Endothelial cell of umbilical vein (primary cell): ENCODE measurements at regions not wholly inside any gene's neighbourhood (a gene's known extent, or its start where the extent isn't known, plus 50 kb on each side); places are given as distances from the start of the nearest gene placed in this dataset.

Experiments used
- CTCF ChIP-seq, 2 donors: IDR thresholded peaks; 1 replicate in 1 of 2; 2 replicates in 1 of 2; pipeline ENCODE4 v1.5.1; 2011; ENCODE audit warnings: low read length in 2 of 2, mild to moderate bottlenecking in 2 of 2, moderate library complexity in 2 of 2, control low read depth in 1 of 2, inconsistent platforms in 1 of 2, low read depth in 1 of 2; ENCODE audit not compliant: insufficient read depth in 1 of 2; ENCODE audit errors: extremely low read depth in 1 of 2
- EZH2 ChIP-seq: IDR thresholded peaks from 2 replicates; pipeline ENCODE4 v1.6.1; 2012; ENCODE audit warnings: borderline replicate concordance, low read depth, mild to moderate bottlenecking, moderate library complexity, low read length, inconsistent platforms; ENCODE audit not compliant: severe bottlenecking
- GATA2 ChIP-seq: IDR thresholded peaks from 2 replicates; pipeline ENCODE4 v1.7.0; 2011; ENCODE audit warnings: low read depth, mild to moderate bottlenecking, moderate library complexity, mixed read lengths, low read length; ENCODE audit not compliant: insufficient read length, insufficient read depth
- POLR2AphosphoS5 ChIP-seq: IDR thresholded peaks from 2 replicates; pipeline ENCODE4 v1.6.1; 2012; ENCODE audit warnings: low read depth, mild to moderate bottlenecking, control low read depth, low read length, moderate library complexity; ENCODE audit not compliant: insufficient read depth

GRCh38 chr1:94646141-94646643 lies 104.6 kb upstream of the F3 start:
- TF ChIP-seq CTCF (IDR thresholded peaks at IDR 0.05; ENCODE audit: extremely low read depth in 1 of 2, insufficient read depth in 1 of 2, low read depth in 1 of 2, low read length in 2 of 2) (no peak), POLR2AphosphoS5 (no peak), GATA2 (no peak), EZH2 (no peak)
